ENCODE measurements at regions not wholly inside any gene's neighbourhood (a gene's known extent, or its start where the extent isn't known, plus 50 kb on each side); places are given as distances from the start of the nearest gene placed in this dataset.
"Not testable (repeated sequence)": the region's sequence is repeated elsewhere in the genome, so short reads cannot be mapped to it uniquely, and the experiment has no call there.

DNA sequence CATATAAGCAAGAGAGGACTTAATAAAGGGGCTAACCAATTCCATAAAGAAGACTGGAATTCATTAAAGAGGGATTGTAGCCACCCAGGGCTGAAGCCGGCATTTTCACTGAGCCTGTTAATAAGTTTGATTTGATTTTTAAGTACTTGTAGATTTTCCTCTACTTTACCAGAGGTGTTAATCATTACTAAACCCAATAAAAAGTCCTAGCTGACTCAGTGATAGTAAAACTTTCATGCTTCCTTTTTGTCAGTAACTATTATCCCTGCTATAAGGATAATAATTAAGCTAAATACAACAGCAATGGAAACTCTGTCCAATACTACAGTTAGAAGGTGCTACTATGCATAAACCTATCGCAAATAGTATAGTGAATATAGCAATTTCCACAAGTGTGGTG, 260.2 kb downstream of the CEMIP2 start:
- DNase-seq (ENCODE audit: low read depth in 3 of 3) = not testable (repeated sequence)

DNA sequence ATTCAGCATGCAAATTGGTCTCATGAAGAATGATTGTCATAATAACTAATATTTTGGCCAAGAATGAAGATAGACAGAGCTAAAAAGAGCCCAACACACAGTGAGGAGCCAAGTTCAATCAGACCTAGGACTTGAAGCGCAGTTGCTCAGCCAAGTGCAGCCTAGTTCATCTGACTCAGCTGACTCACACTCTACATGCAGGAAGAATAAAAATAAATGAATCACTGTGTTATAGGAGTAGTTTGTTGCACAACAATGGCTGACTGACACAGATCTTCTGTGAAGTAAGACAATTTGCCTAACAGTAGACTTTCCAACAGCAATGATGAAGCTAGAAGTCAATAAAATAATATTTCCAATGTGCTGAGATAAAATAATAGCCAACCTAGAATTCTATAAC, 261.5 kb downstream of the CEMIP2 start:
- no peak for DNase-seq (ENCODE audit: low read depth in 3 of 3)

- DNase-seq (ENCODE audit: low read depth in 3 of 3) = no peak
Observed at GRCh38 chr9:71504636-71505035, 263.7 kb downstream of the CEMIP2 start.

DNA sequence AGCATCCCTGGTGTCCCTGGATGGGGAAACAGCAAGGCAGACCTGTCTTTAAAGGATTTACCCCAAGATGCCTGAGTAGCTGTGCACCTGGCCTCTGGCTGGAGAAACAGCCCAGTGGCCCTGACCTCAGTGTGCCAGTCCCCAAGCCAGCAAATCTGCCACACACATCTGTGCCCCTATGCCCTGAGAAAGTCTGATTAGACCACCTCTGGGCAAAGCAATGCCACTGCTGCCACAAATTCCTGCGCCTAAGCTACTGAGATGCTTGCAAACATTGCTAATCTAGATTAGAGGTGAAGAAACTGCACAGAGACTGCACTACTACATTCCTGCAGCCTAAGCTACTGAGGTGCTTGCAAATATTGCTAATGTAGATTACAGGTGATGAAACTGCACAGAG, 269.6 kb downstream of the CEMIP2 start:
- DNase-seq (ENCODE audit: low read depth in 3 of 3) = no peak

- no peak for DNase-seq (ENCODE audit: low read depth in 3 of 3)
Observed at GRCh38 chr9:71490810-71491209, 277.5 kb downstream of the CEMIP2 start.

DNA sequence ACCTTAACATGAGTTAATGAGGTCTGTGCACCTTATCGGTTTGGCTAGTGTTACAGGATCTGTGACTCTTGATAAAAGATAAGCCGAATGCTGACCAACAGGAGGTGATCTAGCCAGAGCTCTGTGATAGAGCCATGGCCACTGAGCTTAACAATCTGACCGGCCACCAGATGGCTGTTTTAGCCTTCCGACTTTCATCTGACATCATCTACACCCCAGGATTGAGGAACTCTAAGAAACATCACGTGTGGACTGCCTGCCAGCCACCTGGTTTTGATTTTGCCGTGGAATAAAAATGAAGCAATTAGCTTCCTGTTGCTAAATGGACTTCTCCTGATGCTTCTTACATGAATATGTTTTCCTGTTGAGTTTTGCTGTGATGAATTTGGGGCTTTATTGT, 281.3 kb downstream of the CEMIP2 start:
- no peak for DNase-seq (ENCODE audit: low read depth in 3 of 3)

GRCh38 chr9:71485326-71485725, 283.0 kb downstream of the CEMIP2 start:
- DNase-seq (ENCODE audit: low read depth in 3 of 3) = no peak

DNA sequence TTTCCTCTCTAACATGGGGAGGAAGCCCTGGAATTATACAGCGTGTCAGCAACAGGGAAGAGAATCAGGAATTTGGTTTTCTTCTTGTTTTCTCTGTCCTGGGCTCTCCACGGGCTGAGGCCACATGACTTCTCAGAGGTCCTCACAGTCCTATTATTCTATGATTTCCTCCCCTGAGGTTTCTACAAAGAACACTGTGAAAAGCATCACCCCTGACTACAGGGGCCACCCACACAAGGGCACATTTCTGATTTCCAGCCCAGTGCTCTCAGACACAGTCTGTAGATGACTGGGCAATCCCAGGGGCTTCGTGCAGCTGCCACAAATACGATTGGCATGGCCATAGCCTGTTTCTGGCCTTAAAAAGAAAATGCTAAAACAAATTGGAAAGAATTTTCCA, 284.9 kb downstream of the CEMIP2 start:
- DNase-seq (ENCODE audit: low read depth in 3 of 3) = no peak

GRCh38 chr9:71479621-71480020, 288.7 kb downstream of the CEMIP2 start:
- no peak for DNase-seq (ENCODE audit: low read depth in 3 of 3)

DNA sequence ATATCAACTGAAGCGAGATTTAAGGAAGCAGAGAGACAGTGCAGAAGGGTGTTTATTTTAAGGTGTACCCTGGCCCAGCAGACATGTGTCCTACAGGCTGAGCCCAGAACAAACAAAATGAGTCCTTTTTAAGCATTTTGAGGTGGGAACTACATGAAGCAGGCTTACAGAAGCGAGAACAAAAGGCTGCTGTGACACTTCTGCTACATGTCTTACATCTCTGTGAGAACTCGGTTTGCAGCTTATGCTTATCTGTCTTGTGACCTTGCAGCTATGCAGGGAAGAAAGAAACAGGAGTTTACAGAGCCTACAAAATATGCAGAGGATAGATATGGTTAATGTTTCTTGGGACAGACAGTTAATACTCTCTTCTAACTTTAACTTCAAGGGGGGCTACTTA, 295.9 kb downstream of the CEMIP2 start:
- DNase-seq (ENCODE audit: low read depth in 3 of 3) = no peak

DNA sequence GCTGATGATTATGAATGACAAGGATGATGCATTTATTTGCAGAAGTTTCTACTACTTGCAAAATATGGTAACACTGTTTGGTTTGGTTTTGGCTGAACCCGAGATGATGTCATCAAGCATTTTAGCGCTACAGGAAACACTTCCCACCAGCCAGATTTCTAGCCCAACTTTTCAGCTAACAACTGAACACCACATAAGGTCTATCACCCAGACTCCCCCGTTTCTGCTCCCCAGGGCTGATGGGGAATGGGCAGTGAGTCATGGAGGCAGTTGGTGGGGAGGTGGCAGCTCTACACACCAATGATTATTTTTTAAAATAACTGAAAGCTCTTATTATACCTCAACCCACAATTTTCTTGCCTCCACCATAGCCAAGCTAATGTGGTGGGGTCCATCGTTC, 302.9 kb downstream of the CEMIP2 start:
- no peak for DNase-seq (ENCODE audit: low read depth in 3 of 3)

DNA sequence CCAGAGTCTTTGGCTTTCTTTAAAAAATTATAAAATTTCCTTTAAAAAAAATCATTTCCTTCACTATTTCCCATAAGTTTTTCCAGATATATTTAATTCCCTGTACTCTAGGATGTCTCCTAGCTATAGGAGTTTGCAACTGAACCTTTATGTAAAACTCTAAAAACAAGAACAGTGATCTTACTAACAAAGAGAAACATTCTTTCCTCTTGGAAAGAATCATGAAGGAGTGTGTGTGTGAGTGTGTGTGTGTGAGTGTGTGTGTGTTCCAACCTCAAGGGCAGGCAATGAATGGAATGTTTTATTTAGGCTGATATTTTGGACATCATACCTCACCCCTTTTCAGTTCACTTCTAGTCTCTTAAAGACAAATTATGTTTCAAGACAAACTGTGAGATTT, 309.2 kb downstream of the CEMIP2 start:
- no peak for DNase-seq (ENCODE audit: low read depth in 3 of 3)

DNA sequence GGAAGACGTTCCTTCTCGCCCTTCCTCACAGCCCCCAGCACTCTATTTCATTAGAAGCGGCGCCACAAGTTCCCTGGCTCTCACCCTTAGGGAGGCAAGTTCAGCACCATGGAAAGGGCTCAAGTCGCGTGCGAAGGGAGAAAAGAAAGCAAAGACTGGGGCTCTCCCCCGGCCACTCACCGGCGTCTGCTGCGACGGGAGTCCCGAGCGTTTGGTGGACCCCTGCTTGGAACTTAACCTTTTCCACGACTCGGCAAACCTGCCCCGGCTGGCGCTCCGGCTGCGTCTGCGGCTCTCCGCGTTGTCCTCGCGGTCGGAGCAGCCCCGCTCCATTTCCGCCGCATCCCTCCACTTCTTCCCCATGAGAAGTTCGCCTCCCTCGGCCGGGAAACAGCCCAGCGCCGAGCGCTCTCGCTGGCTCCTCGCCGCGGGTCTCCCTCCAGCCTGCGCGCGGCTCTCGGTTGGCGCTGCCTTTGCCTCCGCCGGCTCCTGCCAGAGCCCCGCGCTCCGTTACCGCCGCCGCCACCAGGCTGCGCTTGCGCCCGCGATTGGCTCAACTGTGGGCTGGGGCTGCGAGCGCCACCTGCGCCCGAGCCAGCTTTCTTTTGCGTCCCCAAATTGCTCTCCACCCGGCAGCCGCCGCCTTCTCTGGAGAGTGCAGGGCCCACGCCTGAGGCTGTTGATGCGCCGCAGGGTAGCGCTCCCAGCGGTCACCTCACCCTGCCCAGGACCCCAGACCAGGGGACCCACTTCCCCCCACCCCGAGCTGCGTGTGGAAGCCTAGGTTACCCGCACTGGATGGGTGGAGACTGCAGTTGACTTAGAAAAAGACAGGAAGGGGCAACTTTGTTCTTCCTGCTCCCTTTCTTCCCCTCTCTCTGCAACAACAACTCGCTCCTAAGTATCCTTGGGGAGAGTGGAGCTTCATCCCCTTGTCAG, 321.6 kb downstream of the CEMIP2 start:
- peak in 2 of 3 experiments; percentile 2 to 29 for DNase-seq (ENCODE audit: low read depth in 3 of 3)

DNA sequence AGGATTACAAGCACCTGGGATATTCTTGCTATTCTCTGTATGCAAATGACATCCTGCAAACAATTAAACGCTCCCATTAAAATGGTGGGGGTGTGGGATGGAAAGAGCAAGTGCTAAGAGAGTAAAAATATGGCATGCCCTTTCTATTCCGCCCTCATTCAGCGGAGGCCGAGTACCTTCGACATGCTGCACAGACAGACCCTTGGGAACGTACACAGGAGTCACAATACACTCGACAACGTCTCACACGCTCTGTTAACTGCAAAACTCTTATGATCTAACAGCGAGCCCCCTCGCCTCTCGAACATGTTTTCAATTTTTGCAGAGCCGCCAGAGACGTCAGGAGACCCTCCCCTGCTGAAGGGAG, 322.2 kb downstream of the CEMIP2 start:
- no peak for DNase-seq (ENCODE audit: low read depth in 3 of 3)

DNA sequence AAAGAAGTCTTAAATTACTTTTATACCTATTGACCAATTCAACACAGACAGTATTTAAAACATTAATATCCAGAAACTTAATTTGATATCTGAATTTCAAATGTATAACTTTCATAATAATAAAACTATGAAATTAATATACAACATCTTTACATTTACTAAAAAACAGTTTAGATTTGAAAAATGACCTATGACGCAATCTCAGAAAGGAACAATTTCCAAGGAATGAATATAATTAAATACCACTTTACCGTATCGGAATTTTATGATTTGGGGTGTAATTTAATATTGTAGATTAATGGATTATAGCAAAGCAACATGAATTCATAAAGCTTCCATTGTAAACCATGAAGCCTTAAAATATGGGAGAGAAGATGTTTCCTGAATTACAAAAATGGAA, 321.5 kb upstream of the TRPM3 start:
- DNase-seq (ENCODE audit: low read depth in 3 of 3) = no peak

DNA sequence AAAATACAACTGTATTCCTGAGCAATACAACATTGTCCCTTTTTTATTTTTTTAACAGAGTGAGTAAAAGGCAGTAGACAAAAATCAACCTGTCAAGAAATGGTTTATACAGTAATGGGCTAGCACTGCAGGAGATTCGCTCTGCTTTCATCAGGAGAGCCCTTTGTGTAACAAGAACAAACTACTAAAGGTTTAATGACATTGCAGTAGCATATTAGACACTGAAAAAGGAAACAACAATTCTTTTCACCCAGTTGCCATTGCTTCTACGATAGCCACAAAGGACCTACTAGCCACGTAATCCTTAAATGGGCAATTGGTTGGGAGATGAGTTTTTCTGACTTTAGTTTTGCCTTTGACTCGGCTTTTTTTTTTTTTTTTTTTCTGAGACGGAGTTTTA, 319.8 kb upstream of the TRPM3 start:
- DNase-seq (ENCODE audit: low read depth in 3 of 3) = no peak

DNA sequence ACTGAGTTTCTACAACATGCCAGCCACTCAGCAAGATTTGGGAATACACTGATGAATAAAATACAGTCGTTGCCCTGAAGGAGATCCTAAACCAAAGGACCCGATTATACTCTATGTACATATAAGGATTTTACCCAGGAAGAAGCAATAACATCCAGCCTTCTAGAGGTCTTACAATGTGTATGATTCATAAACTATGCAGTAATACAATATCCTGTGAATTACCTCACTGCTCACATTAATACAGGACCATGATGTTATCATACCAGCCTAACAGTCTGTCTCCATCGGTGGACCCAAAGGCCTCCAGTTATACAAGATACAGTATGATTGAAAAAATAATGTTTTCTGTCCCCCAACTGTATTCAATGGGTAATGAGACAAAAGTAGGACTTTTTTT, 310.5 kb upstream of the TRPM3 start:
- DNase-seq (ENCODE audit: low read depth in 3 of 3) = no peak

DNA sequence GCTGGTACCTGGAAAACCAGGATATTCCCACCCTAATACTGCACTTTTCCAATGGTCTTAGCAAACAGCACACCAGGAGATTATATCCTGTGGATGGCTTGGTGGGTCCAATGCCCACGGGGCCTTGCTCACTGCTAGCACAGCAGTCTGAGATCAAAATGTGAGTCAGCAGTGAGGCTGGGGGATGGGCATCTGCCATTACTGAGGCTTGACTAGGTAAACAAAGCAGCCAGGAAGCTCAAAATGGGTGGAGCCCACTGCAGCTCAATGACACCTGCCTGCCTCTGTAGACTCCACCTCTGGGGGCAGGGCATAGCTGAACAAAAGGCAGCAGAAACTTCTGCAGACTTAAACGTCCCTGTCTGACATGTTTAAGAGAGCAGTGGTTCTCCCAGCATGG, 285.9 kb upstream of the TRPM3 start:
- DNase-seq (ENCODE audit: low read depth in 3 of 3) = not testable (repeated sequence)

DNA sequence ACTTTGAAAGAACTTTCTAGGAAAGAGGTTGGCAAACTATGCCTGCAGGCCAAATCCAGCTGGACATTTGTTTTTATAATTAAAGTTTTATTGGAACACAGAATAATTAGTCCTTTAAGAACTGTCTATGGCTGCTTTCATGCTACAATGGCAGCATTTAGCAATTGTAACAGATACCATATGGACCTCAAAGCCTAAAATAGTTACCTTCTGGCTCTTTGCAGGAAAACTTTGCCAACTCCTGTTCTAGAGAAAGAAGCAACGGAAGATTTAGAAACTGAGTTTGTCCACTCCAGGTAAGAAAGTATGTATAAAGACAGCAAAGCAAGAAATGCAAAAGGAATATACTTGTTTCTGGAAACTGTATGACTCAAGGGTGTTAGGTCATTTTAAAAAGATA, 281.7 kb upstream of the TRPM3 start:
- DNase-seq (ENCODE audit: low read depth in 3 of 3) = no peak

GRCh38 chr9:71393005-71393404, 271.6 kb upstream of the TRPM3 start:
- no peak for DNase-seq (ENCODE audit: low read depth in 3 of 3)

- no peak for DNase-seq (ENCODE audit: low read depth in 3 of 3)
Observed at GRCh38 chr9:71384343-71384742, 262.9 kb upstream of the TRPM3 start.

GRCh38 chr9:71383308-71383940, 262.0 kb upstream of the TRPM3 start:
- no peak for DNase-seq (ENCODE audit: low read depth in 3 of 3)

DNA sequence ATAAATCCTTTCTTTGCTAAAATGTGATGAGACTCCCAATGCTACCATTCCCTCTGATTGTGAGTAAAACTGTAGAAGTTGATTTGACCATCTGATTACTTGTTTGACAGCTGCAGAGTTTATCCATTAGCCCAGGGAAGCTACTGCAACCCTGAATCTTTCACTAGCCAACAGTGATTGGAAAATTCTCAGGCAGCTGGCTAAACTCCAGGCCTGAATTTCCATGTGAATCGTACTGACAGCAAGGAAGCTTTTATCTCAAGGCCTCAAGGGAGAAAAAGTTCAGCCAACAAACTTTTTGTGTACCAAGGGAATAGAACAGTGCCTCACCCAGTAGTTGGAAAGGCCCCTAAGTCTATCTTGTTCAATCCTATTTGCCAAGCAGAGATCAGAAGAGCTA, 246.7 kb upstream of the TRPM3 start:
- no peak for DNase-seq (ENCODE audit: low read depth in 3 of 3)

All from stimulated activated CD4-positive, alpha-beta T cell treated with anti-CD3 and anti-CD28 coated beads, TNF-alpha, amount 100 ng/mL, for 24 hours (primary cell).